Upper lobe of right lung (tissue), 1 donor: ENCODE measurements at regions not wholly inside any gene's neighbourhood (a gene's known extent, or its start where the extent isn't known, plus 50 kb on each side); places are given as distances from the start of the nearest gene placed in this dataset.

Experiments
- ATAC-seq: fragments of 200-7000 bp; cut with Tn5 transposase; one replicate; pipeline ENCODE4 v1.9.1; 2020; ENCODE audit warnings: mild to moderate bottlenecking, moderate library complexity
- DNase-seq: peaks from one replicate; pipeline ENCODE4 v3.0.0-alpha.2; 2020
- H3K27ac ChIP-seq: fragments of 200-600 bp; one replicate; pipeline ENCODE4 v1.8.0; 2022
- H3K27me3 ChIP-seq: fragments of 200-600 bp; one replicate; pipeline ENCODE4 v1.8.0; 2022; ENCODE audit warnings: mild to moderate bottlenecking
- H3K36me3 ChIP-seq: fragments of 200-600 bp; one replicate; pipeline ENCODE4 v1.8.0; 2022
- H3K4me1 ChIP-seq: fragments of 200-600 bp; one replicate; pipeline ENCODE4 v1.8.0; 2022
- H3K4me3 ChIP-seq: fragments of 200-600 bp; one replicate; pipeline ENCODE4 v1.8.0; 2022; ENCODE audit warnings: mild to moderate bottlenecking
- H3K9me3 ChIP-seq: fragments of 200-600 bp; one replicate; pipeline ENCODE4 v1.8.0; 2022
- CTCF ChIP-seq: fragments of 200-600 bp; IDR thresholded peaks from one replicate; pipeline ENCODE4 v1.8.0; 2022; ENCODE audit warnings: antibody characterized with exemption
- intact Hi-C: fragments of 100-400 bp; cut with DNase I; formaldehyde crosslinking; loops from one replicate; pipeline ENCODE4 v1.11.0; 2022
- donor health status: DM: no; HTN: yes; CAD: no; lungs with severe emphysema.

GRCh38 chr1:87558921-87559320 is 230.2 kb downstream of the LMO4 start:
- no peak for DNase-seq
- no peaks in the 10 kb centered on the region for H3K9me3 ChIP-seq

GRCh38 chr1:87560137-87560536 is 231.5 kb downstream of the LMO4 start:
- intact Hi-C loops = no loop called here
- Histone ChIP-seq H3K27ac (no peak overlapping the region), H3K36me3 (no peaks in the 10 kb centered on the region), H3K27me3 (no peaks in the 10 kb centered on the region), H3K4me1 (no peaks in the 10 kb centered on the region), H3K4me3 (no peak overlapping the region), H3K9me3 (no peaks in the 10 kb centered on the region)
- DNase-seq (no peak), ATAC-seq (no peak)
- no peak for TF ChIP-seq CTCF

More at GRCh38 chr1:87558921-87559320, 230.2 kb downstream of the LMO4 start:
- intact Hi-C loops = no loop called here
- ATAC-seq = no peak
- no peak for TF ChIP-seq CTCF
- Histone ChIP-seq H3K36me3 (no peaks in the 10 kb centered on the region), H3K27ac (no peak overlapping the region), H3K4me1 (no peaks in the 10 kb centered on the region), H3K27me3 (no peaks in the 10 kb centered on the region), H3K4me3 (no peak overlapping the region)

GRCh38 chr1:87560601-87561360 is 232.1 kb downstream of the LMO4 start:
- no peak for TF ChIP-seq CTCF
- H3K4me3 ChIP-seq = no peak overlapping the region
- H3K27me3 ChIP-seq = no peaks in the 10 kb centered on the region
- ATAC-seq = no peak
- H3K36me3 ChIP-seq = no peaks in the 10 kb centered on the region
- no peaks in the 10 kb centered on the region for H3K4me1 ChIP-seq
- DNase-seq = no peak
- no peaks in the 10 kb centered on the region for H3K9me3 ChIP-seq
- no peak overlapping the region for H3K27ac ChIP-seq
- intact Hi-C loops = no loop called here

- intact Hi-C loops = no loop called here
- no peak for DNase-seq
- Histone ChIP-seq H3K27ac (no peak overlapping the region), H3K4me3 (no peak overlapping the region), H3K4me1 (no peaks in the 10 kb centered on the region), H3K9me3 (no peaks in the 10 kb centered on the region), H3K27me3 (no peaks in the 10 kb centered on the region), H3K36me3 (no peaks in the 10 kb centered on the region)
- TF ChIP-seq CTCF = no peak
- ATAC-seq = no peak
Measured at GRCh38 chr1:87563211-87563610, 234.5 kb downstream of the LMO4 start.

GRCh38 chr1:87565861-87566260 is 237.2 kb downstream of the LMO4 start:
- Histone ChIP-seq H3K27ac (no peak overlapping the region), H3K27me3 (no peaks in the 10 kb centered on the region), H3K4me1 (no peaks in the 10 kb centered on the region), H3K36me3 (no peaks in the 10 kb centered on the region), H3K9me3 (no peaks in the 10 kb centered on the region), H3K4me3 (no peak overlapping the region)
- ATAC-seq (no peak), DNase-seq (no peak)
- intact Hi-C loops = no loop called here
- no peak for TF ChIP-seq CTCF

GRCh38 chr1:87568005-87568404 is 239.3 kb downstream of the LMO4 start:
- Histone ChIP-seq H3K4me1 (no peaks in the 10 kb centered on the region), H3K27me3 (no peaks in the 10 kb centered on the region), H3K9me3 (no peaks in the 10 kb centered on the region), H3K4me3 (no peak overlapping the region), H3K36me3 (no peaks in the 10 kb centered on the region), H3K27ac (no peak overlapping the region)
- intact Hi-C loops = no loop called here
- no peak for TF ChIP-seq CTCF
- DNase-seq (no peak), ATAC-seq (no peak)
